A549 (cell line): ENCODE measurements at regions not wholly inside any gene's neighbourhood (a gene's known extent, or its start where the extent isn't known, plus 50 kb on each side); places are given as distances from the start of the nearest gene placed in this dataset.

Experiments
- ATAC-seq, 2 experiments: fragments of 200-7000 bp in 1 of 2; fragments of >200 bp in 1 of 2; cut with Nextera tagmentation in 1 of 2; cut with Tn5 transposase in 1 of 2; 3 replicates each; pipeline versions ENCODE4 v1.8.0 to v1.9.1; 2018 to 2020; ENCODE audit warnings: mild to moderate bottlenecking in 1 of 2, moderate library complexity in 1 of 2
- CTCF ChIA-PET: fragments of 300-600 bp; sonication (Branson Sonifier 250); formaldehyde crosslinking; extraction: SDS; loops from one replicate; lab custom pipeline; 2021; ENCODE audit warnings: antibody characterized with exemption, inconsistent platforms; lab: Yijun Ruan, JAX
- POLR2A ChIA-PET: fragments of 350-600 bp; formaldehyde crosslinking; extraction: SDS; loops from one replicate; lab custom pipeline; 2021; ENCODE audit warnings: antibody characterized with exemption, inconsistent platforms; lab: Yijun Ruan, JAX
- DNase-seq, 2 experiments: peaks; one replicate each; pipeline versions ENCODE4 v3.0.0 to v3.0.0-alpha.2; 2011 to 2016; ENCODE audit warnings: low read depth in 1 of 2, low spot score in 1 of 2
- FAIRE-seq: peaks from 2 replicates; lab custom pipeline; 2011; peaks lifted over from hg19 to GRCh38; lab: Jason Lieb, UNC
- H3K27ac ChIP-seq, 2 experiments: fragments of >200 bp; sonication (Bioruptor Twin); formaldehyde crosslinking; 3 replicates each; pipeline ENCODE4 v1.5.1; 2016 to 2017
- H3K4me1 ChIP-seq: fragments of >200 bp; sonication (Bioruptor Twin); formaldehyde crosslinking; 3 replicates; pipeline ENCODE4 v1.6.1; 2016
- H3K4me2 ChIP-seq: fragments of >200 bp; sonication (Bioruptor Twin); formaldehyde crosslinking; 3 replicates; pipeline ENCODE4 v1.6.1; 2016
- H3K4me3 ChIP-seq: fragments of >200 bp; sonication (Bioruptor Twin); formaldehyde crosslinking; 3 replicates; pipeline ENCODE4 v1.5.1; 2016
- H3K9me3 ChIP-seq: fragments of >200 bp; sonication (Bioruptor Twin); formaldehyde crosslinking; 3 replicates; pipeline ENCODE4 v1.6.1; 2016
- CBX2 ChIP-seq: fragments of 200-600 bp; sonication (generic); IDR thresholded peaks from 2 replicates; pipeline ENCODE4 v1.6.1; 2016; ENCODE audit warnings: low read depth, mild to moderate bottlenecking, borderline replicate concordance
- CBX8 ChIP-seq: fragments of 200-600 bp; sonication (generic); IDR thresholded peaks from 2 replicates; pipeline ENCODE4 v1.6.1; 2016
- CEBPB ChIP-seq, 2 experiments: fragments of >200 bp in 1 of 2; sonication (Bioruptor Twin) in 1 of 2; formaldehyde crosslinking in 1 of 2; IDR thresholded peaks; 2 replicates each; pipeline ENCODE4 v1.6.1; 2012 to 2016
- CHD2 ChIP-seq: fragments of 150-350 bp; IDR thresholded peaks from 2 replicates; pipeline ENCODE4 v1.6.1; 2014; ENCODE audit warnings: low read length; ENCODE audit not compliant: partially characterized antibody
- EHF ChIP-seq: fragments of 250-450 bp; sonication (Bioruptor Pico); IDR thresholded peaks from 2 replicates; pipeline ENCODE4 v1.5.0; 2020; ENCODE audit warnings: mild to moderate bottlenecking
- FOSB ChIP-seq: fragments of 250-450 bp; sonication (Bioruptor Pico); IDR thresholded peaks from 2 replicates; pipeline ENCODE4 v1.5.0; 2020; ENCODE audit warnings: mild to moderate bottlenecking, moderate library complexity
- FOSL2 ChIP-seq, 2 experiments: fragments of 450-650 bp in 1 of 2; fragments of >200 bp in 1 of 2; sonication (Bioruptor Twin) in 1 of 2; formaldehyde crosslinking; IDR thresholded peaks; 2 replicates each; pipeline versions ENCODE4 v1.5.0 to v1.6.1; 2016 to 2020; ENCODE audit warnings: mild to moderate bottlenecking in 1 of 2, moderate library complexity in 1 of 2
- FOXS1 ChIP-seq: fragments of 250-450 bp; sonication (Bioruptor Pico); IDR thresholded peaks from 2 replicates; pipeline ENCODE4 v1.5.0; 2020; ENCODE audit warnings: mild to moderate bottlenecking, moderate library complexity
- GATA3 ChIP-seq: IDR thresholded peaks from 2 replicates; pipeline ENCODE4 v1.6.1; 2012; ENCODE audit warnings: borderline replicate concordance
- HDAC2 ChIP-seq: fragments of 200-600 bp; sonication (generic); IDR thresholded peaks from 2 replicates; pipeline ENCODE4 v1.6.1; 2016
- HEYL ChIP-seq: fragments of 250-450 bp; sonication (Bioruptor Pico); IDR thresholded peaks from 2 replicates; pipeline ENCODE4 v1.8.0; 2021; ENCODE audit warnings: mild to moderate bottlenecking, moderate library complexity
- HOXA7 ChIP-seq: fragments of 250-450 bp; sonication (Bioruptor Pico); IDR thresholded peaks from 2 replicates; pipeline ENCODE4 v1.5.0; 2020; ENCODE audit warnings: mild to moderate bottlenecking, moderate library complexity
- HOXB13 ChIP-seq: fragments of 250-450 bp; sonication (Bioruptor Pico); IDR thresholded peaks from 2 replicates; pipeline ENCODE4 v1.5.0; 2020; ENCODE audit warnings: low read depth, mild to moderate bottlenecking, moderate library complexity
- HOXB5 ChIP-seq: fragments of 250-450 bp; sonication (Bioruptor Pico); IDR thresholded peaks from 2 replicates; pipeline ENCODE4 v1.5.0; 2020; ENCODE audit warnings: mild to moderate bottlenecking, moderate library complexity
- JUNB ChIP-seq: fragments of >200 bp; sonication (Bioruptor Twin); formaldehyde crosslinking; IDR thresholded peaks from 2 replicates; pipeline ENCODE4 v1.6.1; 2016
- KDM5A ChIP-seq: fragments of 200-600 bp; sonication (generic); IDR thresholded peaks from 2 replicates; pipeline ENCODE4 v1.6.1; 2016; ENCODE audit warnings: antibody characterized with exemption, mild to moderate bottlenecking
- MAZ ChIP-seq: fragments of 150-350 bp; IDR thresholded peaks from 2 replicates; pipeline ENCODE4 v1.6.1; 2014; ENCODE audit warnings: antibody characterized with exemption, low read depth, low read length, borderline replicate concordance
- MYC ChIP-seq: IDR thresholded peaks from 2 replicates; pipeline ENCODE4 v1.6.1; 2012; ENCODE audit warnings: mild to moderate bottlenecking, inconsistent platforms, low read length, improper control_type of control experiment, borderline replicate concordance
- NPAS2 ChIP-seq: fragments of 250-450 bp; sonication (Bioruptor Pico); IDR thresholded peaks from 2 replicates; pipeline ENCODE4 v1.8.0; 2022; ENCODE audit warnings: mild to moderate bottlenecking, moderate library complexity, borderline replicate concordance
- PHF8 ChIP-seq: fragments of 200-600 bp; sonication (generic); IDR thresholded peaks from 2 replicates; pipeline ENCODE4 v1.6.1; 2016; ENCODE audit warnings: low read depth, mild to moderate bottlenecking, antibody characterized with exemption, moderate library complexity, borderline replicate concordance
- POLR2AphosphoS2 ChIP-seq: conservative IDR thresholded peaks from 2 replicates; pipeline ENCODE4 v1.6.1; 2012; ENCODE audit warnings: low read length, improper control_type of control experiment, inconsistent platforms
- SMC3 ChIP-seq: fragments of >200 bp; sonication (Bioruptor Twin); formaldehyde crosslinking; IDR thresholded peaks from 3 replicates; pipeline ENCODE4 v1.6.1; 2018; ENCODE audit warnings: inconsistent platforms
- TFCP2L1 ChIP-seq: fragments of 250-450 bp; sonication (Bioruptor Pico); IDR thresholded peaks from 2 replicates; pipeline ENCODE4 v1.5.0; 2021; ENCODE audit warnings: mild to moderate bottlenecking
- ZC3H11A ChIP-seq: fragments of 450-650 bp; IDR thresholded peaks from 2 replicates; pipeline ENCODE4 v1.6.1; 2014; ENCODE audit warnings: antibody characterized with exemption, mild to moderate bottlenecking
- ZFP36 ChIP-seq: fragments of 450-650 bp; IDR thresholded peaks from 2 replicates; pipeline ENCODE4 v1.6.1; 2014; ENCODE audit warnings: borderline replicate concordance; ENCODE audit not compliant: partially characterized antibody
- WGBS: methylation state at CpG from one replicate; pipeline ENCODE4 v1.1.6; 2017; ENCODE audit errors: missing lambda C conversion rate; 5-methylcytosine and 5-hydroxymethylcytosine counted together
- TF ChIP-seq, protein P1 (sequence below): fragments of 450-650 bp; IDR thresholded peaks from 2 replicates; pipeline ENCODE4 v1.6.1; 2014; ENCODE audit warnings: antibody characterized with exemption
- TF ChIP-seq, protein P2 (sequence below): fragments of >200 bp; sonication (Bioruptor Twin); formaldehyde crosslinking; IDR thresholded peaks from 3 replicates; pipeline ENCODE4 v1.6.1; 2016
- TF ChIP-seq, protein P3 (sequence below): fragments of 250-450 bp; sonication (Bioruptor Pico); IDR thresholded peaks from 2 replicates; pipeline ENCODE4 v1.5.0; 2020; ENCODE audit warnings: low read depth, mild to moderate bottlenecking, moderate library complexity

DNA sequence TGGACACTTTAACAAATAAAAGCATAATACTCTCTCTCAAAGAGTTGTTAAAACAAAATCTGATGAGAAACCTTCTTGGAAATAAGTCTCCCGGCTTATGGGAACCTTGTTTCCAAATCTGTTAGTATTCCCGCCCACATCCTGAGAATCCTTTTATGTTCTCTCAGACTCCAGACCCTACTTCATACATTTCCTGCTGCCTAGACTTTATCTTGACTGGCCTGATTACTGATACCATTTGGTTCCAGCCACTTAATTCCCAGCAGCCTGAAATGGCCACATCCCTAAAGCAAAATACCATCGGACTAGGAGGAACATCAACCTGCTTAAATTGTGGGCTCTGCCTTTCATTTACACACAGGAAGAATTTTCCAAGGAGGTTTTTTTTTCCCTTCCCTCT is 79.1 kb upstream of the CYP1B1 start:
- CTCF ChIA-PET = no interaction called here
- WGBS = 76% methylated on average over 3 of the region's 3 CpGs
- H3K4me1 ChIP-seq = no peaks in the 10 kb centered on the region
- no peak overlapping the region for H3K4me2 ChIP-seq
- no peak for ATAC-seq
- TF ChIP-seq CHD2 (no peak), MAZ (no peak), MYC (no peak), FOSB (CRISPR knock-in tag) (no peak), HDAC2 (no peak), HOXA7 (CRISPR knock-in tag) (no peak), GATA3 (no peak), HOXB13 (CRISPR knock-in tag) (no peak), FOSL2 (IDR thresholded peaks at IDR 0.05) (no peak), FOSL2 (CRISPR knock-in tag; IDR thresholded peaks at IDR 0.05) (no peak), PHF8 (no peak), NPAS2 (CRISPR knock-in tag) (no peak), JUNB (no peak), FOXS1 (CRISPR knock-in tag) (no peak), HOXB5 (no peak), KDM5A (no peak), CBX2 (no peak), CEBPB (IDR thresholded peaks at IDR 0.05) (no peak), SMC3 (no peak)
- TF ChIP-seq, protein P1, sequence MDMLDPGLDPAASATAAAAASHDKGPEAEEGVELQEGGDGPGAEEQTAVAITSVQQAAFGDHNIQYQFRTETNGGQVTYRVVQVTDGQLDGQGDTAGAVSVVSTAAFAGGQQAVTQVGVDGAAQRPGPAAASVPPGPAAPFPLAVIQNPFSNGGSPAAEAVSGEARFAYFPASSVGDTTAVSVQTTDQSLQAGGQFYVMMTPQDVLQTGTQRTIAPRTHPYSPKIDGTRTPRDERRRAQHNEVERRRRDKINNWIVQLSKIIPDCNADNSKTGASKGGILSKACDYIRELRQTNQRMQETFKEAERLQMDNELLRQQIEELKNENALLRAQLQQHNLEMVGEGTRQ = no peak
- TF ChIP-seq, protein P2, sequence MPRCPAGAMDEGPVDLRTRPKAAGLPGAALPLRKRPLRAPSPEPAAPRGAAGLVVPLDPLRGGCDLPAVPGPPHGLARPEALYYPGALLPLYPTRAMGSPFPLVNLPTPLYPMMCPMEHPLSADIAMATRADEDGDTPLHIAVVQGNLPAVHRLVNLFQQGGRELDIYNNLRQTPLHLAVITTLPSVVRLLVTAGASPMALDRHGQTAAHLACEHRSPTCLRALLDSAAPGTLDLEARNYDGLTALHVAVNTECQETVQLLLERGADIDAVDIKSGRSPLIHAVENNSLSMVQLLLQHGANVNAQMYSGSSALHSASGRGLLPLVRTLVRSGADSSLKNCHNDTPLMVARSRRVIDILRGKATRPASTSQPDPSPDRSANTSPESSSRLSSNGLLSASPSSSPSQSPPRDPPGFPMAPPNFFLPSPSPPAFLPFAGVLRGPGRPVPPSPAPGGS = no peak
- TF ChIP-seq, all 56 proteins: peak for 0
- H3K9me3 ChIP-seq = no peaks in the 10 kb centered on the region
- no peak overlapping the region for H3K4me3 ChIP-seq
- FAIRE-seq (no peak), DNase-seq (no peak)
- H3K27ac ChIP-seq = no peak overlapping the region
- POLR2A ChIA-PET = no interaction called here

DNA sequence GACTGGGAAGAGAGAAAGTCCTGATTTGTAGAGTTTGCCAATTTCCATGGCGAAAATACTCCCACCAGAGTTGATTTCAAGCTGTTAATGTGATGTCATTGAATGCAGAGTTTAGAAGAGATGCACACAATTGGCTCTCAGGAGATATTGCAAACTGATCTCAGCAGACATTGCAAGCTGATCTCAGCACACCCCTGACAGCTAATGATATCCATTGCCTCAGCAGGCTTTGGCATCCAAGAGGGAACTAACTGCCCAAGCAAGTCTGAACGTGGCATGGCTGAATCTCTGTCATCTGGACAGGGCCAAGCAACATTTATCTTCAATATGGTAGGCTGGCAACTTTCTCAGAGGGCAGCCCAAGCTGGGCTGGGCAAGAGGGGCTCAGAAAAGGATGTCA is 78.4 kb upstream of the CYP1B1 start:
- no peak for DNase-seq
- 25% methylated on average over 2 of the region's 2 CpGs for WGBS
- CTCF ChIA-PET = no interaction called here
- no peaks in the 10 kb centered on the region; the same call in 2 of the 3 replicates for H3K4me1 ChIP-seq
- H3K27ac ChIP-seq = no peak overlapping the region
- TF ChIP-seq FOXS1 (CRISPR knock-in tag) = no peak
- TF ChIP-seq HOXB13 (CRISPR knock-in tag) = no peak
- no peak for TF ChIP-seq EHF (CRISPR knock-in tag)
- TF ChIP-seq, protein P3, sequence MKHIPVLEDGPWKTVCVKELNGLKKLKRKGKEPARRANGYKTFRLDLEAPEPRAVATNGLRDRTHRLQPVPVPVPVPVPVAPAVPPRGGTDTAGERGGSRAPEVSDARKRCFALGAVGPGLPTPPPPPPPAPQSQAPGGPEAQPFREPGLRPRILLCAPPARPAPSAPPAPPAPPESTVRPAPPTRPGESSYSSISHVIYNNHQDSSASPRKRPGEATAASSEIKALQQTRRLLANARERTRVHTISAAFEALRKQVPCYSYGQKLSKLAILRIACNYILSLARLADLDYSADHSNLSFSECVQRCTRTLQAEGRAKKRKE = no peak
- no peak for TF ChIP-seq TFCP2L1 (CRISPR knock-in tag)
- TF ChIP-seq ZC3H11A = no peak
- TF ChIP-seq ZFP36 = no peak
- TF ChIP-seq MYC = no peak
- no peak for TF ChIP-seq JUNB
- TF ChIP-seq HEYL (CRISPR knock-in tag) = no peak
- TF ChIP-seq POLR2AphosphoS2 = no peak
- TF ChIP-seq CBX8 = no peak
- no peaks in the 10 kb centered on the region for H3K9me3 ChIP-seq
- H3K4me2 ChIP-seq = no peak overlapping the region
- FAIRE-seq = no peak
- H3K4me3 ChIP-seq = no peak overlapping the region
- no peak for ATAC-seq
- POLR2A ChIA-PET = no interaction called here
